Activated CD4-positive, alpha-beta T cell treated with anti-CD3 and anti-CD28 coated beads for 36 hours (primary cell): ENCODE measurements at regions not wholly inside any gene's neighbourhood (a gene's known extent, or its start where the extent isn't known, plus 50 kb on each side); places are given as distances from the start of the nearest gene placed in this dataset.
"Not testable (repeated sequence)": the region's sequence is repeated elsewhere in the genome, so short reads cannot be mapped to it uniquely, and the experiment has no call there.

Experiments
- ATAC-seq: fragments of 200-7000 bp; cut with Tn5 transposase; one replicate; pipeline ENCODE4 v1.10.0; 2021; ENCODE audit warnings: mild to moderate bottlenecking, moderate library complexity
- CTCF ChIA-PET: fragments of 350-600 bp; sonication (Branson Sonifier 250); formaldehyde crosslinking; loops from one replicate; lab custom pipeline; 2021; ENCODE audit warnings: antibody characterized with exemption; lab: Charles Lee
- POLR2A ChIA-PET: fragments of 350-600 bp; sonication (Branson Sonifier 250); formaldehyde crosslinking; loops from one replicate; lab custom pipeline; 2021; ENCODE audit warnings: antibody characterized with exemption, inconsistent platforms; lab: Charles Lee
- DNase-seq: peaks from one replicate; pipeline ENCODE4 v3.0.0-alpha.2; 2020
- H3K27ac Mint-ChIP-seq: one replicate; pipeline ENCODE4 v1.8.0; 2021; ENCODE audit warnings: mixed read lengths
- H3K27me3 Mint-ChIP-seq: one replicate; pipeline ENCODE4 v1.8.0; 2021; ENCODE audit warnings: mixed read lengths
- H3K36me3 Mint-ChIP-seq: one replicate; pipeline ENCODE4 v1.8.0; 2021; ENCODE audit warnings: low read depth, mixed read lengths
- H3K4me1 Mint-ChIP-seq: one replicate; pipeline ENCODE4 v1.8.0; 2021; ENCODE audit warnings: mixed read lengths
- H3K4me3 Mint-ChIP-seq: one replicate; pipeline ENCODE4 v1.8.0; 2021; ENCODE audit warnings: mild to moderate bottlenecking, moderate library complexity, mixed read lengths
- H3K9me3 Mint-ChIP-seq: one replicate; pipeline ENCODE4 v1.8.0; 2021; ENCODE audit warnings: low read depth, mixed read lengths
- intact Hi-C, 2 experiments: fragments of 100-400 bp; cut with DNase I in 1 of 2; cut with micrococcal nuclease in 1 of 2; formaldehyde crosslinking; loops; one replicate each; pipeline versions ENCODE4 v1.14.2 to v1.15.1; 2022 to 2024; cut with DNase I, micrococcal nuclease

DNA sequence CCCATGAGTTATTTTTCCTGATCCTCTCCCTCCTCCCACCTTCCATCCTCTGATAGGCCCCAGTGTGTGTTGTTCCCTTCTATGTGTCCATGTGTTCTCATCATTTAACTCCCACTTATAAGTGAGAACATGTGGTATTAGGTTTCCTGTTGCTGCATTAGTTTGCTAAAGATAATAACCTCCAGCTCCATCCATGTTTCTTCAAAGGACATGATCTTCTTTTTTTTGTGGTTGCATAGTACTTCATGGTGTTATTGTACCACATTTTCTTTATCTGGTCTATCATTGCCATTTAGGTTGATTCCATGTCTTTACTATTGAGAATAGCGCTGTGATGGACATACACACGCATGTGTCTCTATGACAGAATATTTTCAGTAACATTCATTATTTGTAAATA, 128.8 kb downstream of the ENC1 start:
- CTCF ChIA-PET: interaction anchor here (1.0 kb wide), 1 partner anchor 128 kb away, joined by 3 read pairs; no protein-coding TSS in a partner anchor
- intact Hi-C loops, POLR2A ChIA-PET, H3K4me1 Mint-ChIP-seq, H3K27me3 Mint-ChIP-seq, H3K27ac Mint-ChIP-seq, H3K9me3 Mint-ChIP-seq, ATAC-seq, DNase-seq, H3K36me3 Mint-ChIP-seq, H3K4me3 Mint-ChIP-seq: not testable (repeated sequence)

DNA sequence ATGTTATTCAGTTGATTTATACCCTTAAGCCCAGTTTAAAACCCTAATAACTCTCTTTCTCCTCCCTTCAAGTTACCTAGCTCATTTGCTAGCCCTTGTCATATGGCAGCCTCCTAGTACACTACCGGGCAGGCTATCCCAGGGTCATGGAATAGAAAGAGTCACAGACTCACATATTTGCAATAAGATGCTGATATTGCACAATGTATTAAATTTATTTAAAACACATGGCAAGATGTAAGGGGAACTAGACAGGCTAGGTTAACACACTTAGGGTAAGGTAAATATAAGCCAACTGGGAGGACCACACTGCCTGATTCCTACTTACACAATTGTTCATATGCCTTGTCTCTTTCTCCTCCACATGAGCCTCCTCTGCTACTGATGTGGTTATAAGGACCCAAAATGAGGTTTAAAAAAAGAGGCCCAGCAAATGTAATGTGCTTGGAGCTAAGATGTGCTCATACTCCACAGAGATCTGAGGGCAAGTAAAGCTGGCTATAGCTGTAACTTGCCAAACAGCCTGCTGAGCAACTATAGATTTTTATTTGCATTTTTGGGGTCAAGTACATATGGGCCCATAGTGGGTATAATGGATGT, 130.0 kb downstream of the ENC1 start:
- DNase-seq (no peak), ATAC-seq (no peak)
- Mint-ChIP-seq H3K36me3 (no peaks in the 10 kb centered on the region), H3K27ac (no peak overlapping the region), H3K4me1 (no peaks in the 10 kb centered on the region), H3K27me3 (no peaks in the 10 kb centered on the region), H3K4me3 (no peak overlapping the region), H3K9me3 (no peaks in the 10 kb centered on the region)
- CTCF ChIA-PET: interaction anchor here (1.0 kb wide), 3 partner anchors 11 to 129 kb away, joined by 3 read pairs; no protein-coding TSS in a partner anchor
- POLR2A ChIA-PET: no interaction called here
- intact Hi-C loops: no loop called here

DNA sequence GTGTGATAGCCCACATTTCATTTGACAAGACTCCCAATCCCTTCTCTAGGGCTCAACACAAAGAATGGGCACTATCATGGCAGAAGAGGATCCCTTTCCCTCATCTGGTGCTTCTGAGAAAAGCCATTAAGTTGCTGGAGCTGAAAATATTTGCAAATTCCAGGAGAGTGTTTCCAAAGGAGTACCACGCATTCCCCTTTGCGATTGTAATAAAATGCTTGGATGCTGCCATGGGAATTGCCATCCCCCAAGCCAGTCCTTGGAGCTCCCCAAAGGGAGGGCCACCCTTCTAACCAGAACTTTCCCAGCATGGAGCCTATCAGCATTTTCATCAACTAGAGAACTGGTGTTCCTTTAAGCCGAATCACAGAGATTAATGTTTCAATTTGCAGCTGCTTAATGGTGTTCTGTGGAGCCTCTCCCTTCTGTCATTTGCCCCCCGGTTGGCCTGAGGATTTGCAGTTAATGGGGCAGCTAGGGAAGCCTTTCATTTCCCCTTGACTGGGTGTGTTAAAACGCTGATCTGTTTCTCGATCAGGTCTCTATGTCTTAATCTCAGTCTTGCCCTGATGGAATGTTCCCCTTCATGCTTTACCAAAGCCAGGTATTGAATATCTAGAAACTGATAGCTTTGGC, 133.0 kb downstream of the ENC1 start:
- Mint-ChIP-seq H3K9me3 (no peaks in the 10 kb centered on the region), H3K36me3 (no peaks in the 10 kb centered on the region), H3K27me3 (no peaks in the 10 kb centered on the region), H3K4me1 (no peaks in the 10 kb centered on the region), H3K27ac (no peak overlapping the region), H3K4me3 (no peak overlapping the region)
- ChIA-PET CTCF (interaction anchor here (0.6 kb wide), 1 partner anchor 1020 kb away, joined by 3 read pairs; no protein-coding TSS in a partner anchor), POLR2A (no interaction called here)
- no peak for ATAC-seq
- intact Hi-C loops: no loop called here
- DNase-seq: no peak

DNA sequence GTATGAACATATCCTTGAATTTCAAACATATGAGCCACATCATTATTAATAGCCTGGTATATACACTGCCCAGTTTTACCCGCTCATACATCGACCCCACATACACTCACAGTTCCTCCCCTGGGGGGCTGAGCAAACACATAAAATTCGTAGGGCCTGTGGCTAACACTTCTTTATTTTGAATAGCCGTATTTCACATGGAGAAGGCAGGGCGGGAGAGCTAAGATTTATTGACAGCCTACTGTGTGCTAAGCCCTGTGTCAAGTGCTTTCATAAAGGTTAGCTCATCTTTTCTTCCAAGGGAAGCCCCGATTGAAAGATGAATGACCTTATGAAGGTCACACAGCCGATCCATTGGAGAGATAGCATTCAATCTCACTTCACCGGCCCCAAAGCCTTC, 134.4 kb downstream of the ENC1 start:
- no peaks in the 10 kb centered on the region for H3K27me3 Mint-ChIP-seq
- H3K4me1 Mint-ChIP-seq: no peaks in the 10 kb centered on the region
- ATAC-seq: no peak
- no peak overlapping the region for H3K27ac Mint-ChIP-seq
- intact Hi-C loops: no loop called here
- no peak overlapping the region for H3K4me3 Mint-ChIP-seq
- ChIA-PET POLR2A (no interaction called here), CTCF (no interaction called here)
- no peaks in the 10 kb centered on the region for H3K36me3 Mint-ChIP-seq
- H3K9me3 Mint-ChIP-seq: no peaks in the 10 kb centered on the region
- no peak for DNase-seq

DNA sequence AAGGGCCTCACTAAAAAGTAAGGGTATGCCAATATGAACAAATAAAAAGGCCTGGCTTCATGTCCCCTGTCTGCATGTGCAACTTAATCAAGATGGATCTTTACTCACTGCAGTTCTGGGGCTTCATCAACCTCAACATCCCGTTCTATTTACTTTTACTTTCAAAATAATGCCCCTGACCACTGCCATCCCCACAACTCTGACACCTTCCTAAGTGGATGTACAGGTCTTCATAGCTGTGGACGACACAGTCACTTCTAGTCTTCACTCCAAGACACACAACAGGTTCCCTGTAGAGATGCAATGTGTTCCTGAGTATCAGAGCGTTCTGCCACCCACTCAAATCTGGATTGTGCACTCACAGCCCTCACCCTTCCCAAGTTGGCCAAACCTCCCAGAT, 136.1 kb downstream of the ENC1 start:
- H3K9me3 Mint-ChIP-seq: no peaks in the 10 kb centered on the region
- H3K27me3 Mint-ChIP-seq: no peaks in the 10 kb centered on the region
- intact Hi-C loops: no loop called here
- DNase-seq (no peak), ATAC-seq (no peak)
- ChIA-PET POLR2A (no interaction called here), CTCF (no interaction called here)
- H3K36me3 Mint-ChIP-seq: no peaks in the 10 kb centered on the region
- no peak overlapping the region for H3K27ac Mint-ChIP-seq
- H3K4me3 Mint-ChIP-seq: no peak overlapping the region
- H3K4me1 Mint-ChIP-seq: no peaks in the 10 kb centered on the region

DNA sequence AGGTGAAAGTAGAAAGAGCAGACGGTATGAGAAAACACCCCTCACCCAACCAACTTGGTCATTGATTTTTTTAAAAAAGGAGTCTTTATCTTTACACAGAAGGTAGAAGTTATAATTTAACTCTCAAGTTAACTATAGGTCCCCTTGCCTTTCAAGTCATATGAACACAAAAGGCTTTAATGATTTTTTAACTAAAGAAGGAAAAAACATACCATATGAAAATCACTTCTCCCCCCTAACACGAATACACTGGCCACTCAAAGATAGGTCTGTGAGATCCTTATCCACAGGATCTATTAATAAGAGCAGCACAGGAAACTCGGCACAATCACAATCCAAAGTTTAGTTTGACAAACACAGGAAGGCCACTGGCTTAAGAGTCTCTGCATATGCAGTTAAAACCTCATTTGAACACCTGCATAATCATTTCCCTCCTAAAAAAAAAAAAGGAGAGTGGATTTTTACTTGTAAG, 138.0 kb downstream of the ENC1 start:
- H3K9me3 Mint-ChIP-seq: no peaks in the 10 kb centered on the region
- no peak for DNase-seq
- H3K27me3 Mint-ChIP-seq: peaks cover 2% of the 10 kb centered on the region
- intact Hi-C loops: no loop called here
- H3K36me3 Mint-ChIP-seq: no peaks in the 10 kb centered on the region
- CTCF ChIA-PET: no interaction called here
- H3K4me3 Mint-ChIP-seq: no peak overlapping the region
- ATAC-seq: no peak
- POLR2A ChIA-PET: no interaction called here
- H3K4me1 Mint-ChIP-seq: no peaks in the 10 kb centered on the region
- H3K27ac Mint-ChIP-seq: no peak overlapping the region

DNA sequence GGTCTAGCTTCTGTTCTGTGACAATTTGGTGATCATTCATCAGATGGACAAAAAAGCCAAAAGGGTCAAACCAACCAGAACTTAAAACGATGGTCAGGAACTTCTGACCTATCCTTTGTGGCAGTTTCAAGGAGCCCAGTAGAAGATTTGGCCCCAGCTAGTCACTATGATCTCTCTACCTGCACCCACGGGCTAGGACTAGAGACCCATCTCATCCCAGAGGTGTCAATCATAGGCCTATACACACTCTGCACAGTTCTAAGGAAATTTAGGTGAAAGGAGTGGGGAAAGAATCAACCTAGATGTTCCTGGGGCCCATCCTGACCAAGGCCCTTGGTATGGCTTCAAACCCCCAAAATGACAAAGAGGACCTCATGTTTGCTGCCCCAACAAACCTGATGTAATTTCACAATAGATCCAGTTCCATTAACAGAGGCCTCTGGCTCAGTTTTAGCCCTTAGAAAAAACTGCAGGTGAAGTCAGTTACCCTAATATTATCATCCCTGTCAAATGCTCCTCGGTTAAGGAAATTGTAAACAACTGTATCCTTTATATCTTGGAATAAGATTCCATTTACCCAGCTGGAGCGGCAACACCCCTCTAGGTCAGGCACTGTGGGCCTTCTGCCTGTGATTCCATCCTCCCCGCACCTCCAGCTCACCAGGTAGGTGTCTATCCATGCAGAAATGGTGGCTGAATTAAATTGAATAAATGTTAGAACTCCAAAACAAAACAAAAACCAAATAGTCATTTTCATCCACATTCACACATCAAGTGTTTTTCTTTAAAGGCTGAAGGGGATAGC, 138.7 kb downstream of the ENC1 start:
- H3K4me3 Mint-ChIP-seq: no peak overlapping the region
- intact Hi-C loops: no loop called here
- ATAC-seq: no peak
- no peak for DNase-seq
- no peak overlapping the region for H3K27ac Mint-ChIP-seq
- H3K27me3 Mint-ChIP-seq: peaks cover 2% of the 10 kb centered on the region
- ChIA-PET CTCF (no interaction called here), POLR2A (no interaction called here)
- H3K9me3 Mint-ChIP-seq: no peaks in the 10 kb centered on the region
- no peaks in the 10 kb centered on the region for H3K36me3 Mint-ChIP-seq
- no peaks in the 10 kb centered on the region for H3K4me1 Mint-ChIP-seq

DNA sequence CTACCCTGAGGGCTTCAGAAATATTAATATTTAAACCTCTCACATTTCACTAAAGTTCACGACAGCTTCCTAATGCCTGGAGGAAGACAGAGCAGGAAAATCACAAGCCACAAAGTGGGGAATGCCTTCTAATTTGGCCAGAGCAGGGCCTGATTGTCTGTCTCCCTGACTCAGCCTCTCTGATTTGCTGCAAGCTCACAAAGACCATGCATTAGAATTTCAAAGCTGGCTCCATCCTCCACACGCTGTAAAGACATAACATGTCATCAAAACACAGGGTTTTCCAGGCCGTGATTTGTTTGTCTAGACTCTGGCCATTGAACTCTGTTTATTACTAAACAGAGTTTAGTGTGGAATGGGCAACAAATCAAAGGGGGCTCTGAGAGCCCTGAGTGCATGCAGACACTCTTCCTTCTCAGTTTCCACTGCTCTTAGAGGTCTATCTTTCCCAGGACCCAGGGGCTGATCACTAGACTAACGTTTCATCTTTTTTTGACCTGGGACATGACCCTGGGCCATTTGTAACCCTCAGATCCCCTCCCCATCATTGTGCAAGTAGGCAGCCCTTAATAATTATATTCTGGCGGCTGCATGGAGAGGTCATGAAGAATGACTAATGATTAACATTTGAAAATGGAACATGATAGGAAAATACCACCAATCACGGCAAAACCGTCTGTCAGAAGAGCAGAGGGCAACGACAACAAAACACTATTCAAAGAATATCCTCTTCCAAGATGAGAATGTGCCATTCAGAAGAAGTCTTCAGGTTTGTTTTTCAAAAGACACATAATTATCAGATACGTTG, 140.2 kb downstream of the ENC1 start:
- ATAC-seq (no peak), DNase-seq (no peak)
- H3K27me3 Mint-ChIP-seq: peaks cover 2% of the 10 kb centered on the region
- H3K9me3 Mint-ChIP-seq: no peaks in the 10 kb centered on the region
- H3K4me3 Mint-ChIP-seq: no peak overlapping the region
- no peaks in the 10 kb centered on the region for H3K36me3 Mint-ChIP-seq
- no peaks in the 10 kb centered on the region for H3K4me1 Mint-ChIP-seq
- ChIA-PET CTCF (no interaction called here), POLR2A (no interaction called here)
- intact Hi-C loops: no loop called here
- no peak overlapping the region for H3K27ac Mint-ChIP-seq

DNA sequence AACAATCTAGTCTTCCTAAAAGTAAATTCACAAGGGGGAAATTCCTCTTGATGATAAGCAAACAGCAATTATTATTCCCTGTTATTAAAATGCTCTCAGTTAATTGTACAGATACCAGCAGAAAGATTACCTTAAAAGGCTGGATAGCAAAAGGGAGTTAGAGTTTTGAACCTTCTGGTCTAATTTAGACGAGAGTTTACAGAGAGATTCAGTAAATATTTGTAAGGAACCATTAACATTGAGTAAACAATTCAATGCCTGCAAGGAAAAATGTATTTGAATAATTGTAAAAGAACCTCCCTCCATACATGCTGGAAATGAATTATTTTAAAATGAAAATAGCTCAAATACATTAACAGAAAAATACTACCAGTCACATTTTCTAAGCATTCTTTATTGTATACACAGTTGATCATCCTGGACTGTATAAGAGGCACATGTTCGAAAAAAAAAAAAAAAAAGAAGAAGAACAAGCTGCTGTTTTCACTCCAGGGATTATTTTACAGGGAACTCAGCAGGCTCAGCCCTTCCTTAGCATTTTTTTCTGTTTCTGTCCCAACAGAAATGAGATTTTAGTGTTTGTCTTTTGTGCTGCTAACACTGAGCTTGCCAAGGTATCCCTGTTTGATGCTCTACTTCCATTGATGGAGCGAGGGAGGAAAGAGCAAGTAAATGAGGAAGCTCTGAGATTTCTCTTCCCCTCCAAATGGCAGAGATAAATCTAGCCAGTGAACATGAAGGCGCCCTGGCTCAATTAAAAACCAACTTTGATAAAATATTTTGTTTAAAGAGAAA, 141.1 kb downstream of the ENC1 start:
- ATAC-seq: no peak
- no peaks in the 10 kb centered on the region for H3K9me3 Mint-ChIP-seq

DNA sequence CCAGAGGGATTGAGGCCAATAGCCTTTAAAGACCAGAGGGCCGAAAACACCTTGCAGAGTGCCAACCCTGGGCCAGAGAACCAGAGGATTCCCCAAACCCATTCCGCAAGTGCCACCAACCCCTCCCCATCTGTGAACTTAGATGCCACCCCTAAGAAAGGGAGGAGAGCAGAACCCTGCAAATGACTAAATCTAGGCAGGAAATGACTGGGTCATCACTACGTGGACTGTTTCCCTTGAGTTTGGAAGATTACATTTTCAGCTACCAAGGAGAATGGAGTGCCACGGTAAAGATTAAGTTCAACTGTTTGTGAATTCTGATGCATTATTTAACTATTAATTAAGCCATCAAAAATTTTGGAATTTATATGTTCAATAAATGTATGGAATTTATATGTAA, 142.8 kb downstream of the ENC1 start:
- DNase-seq (no peak), ATAC-seq (no peak)
- CTCF ChIA-PET: interaction anchor here (0.9 kb wide), 1 partner anchor 16 kb away, joined by 3 read pairs; no protein-coding TSS in a partner anchor
- Mint-ChIP-seq H3K9me3 (no peaks in the 10 kb centered on the region), H3K27ac (no peak overlapping the region), H3K4me3 (no peak overlapping the region), H3K4me1 (no peaks in the 10 kb centered on the region), H3K27me3 (peaks cover 4% of the 10 kb centered on the region), H3K36me3 (no peaks in the 10 kb centered on the region)
- POLR2A ChIA-PET: no interaction called here
- intact Hi-C loops: no loop called here

More for the DNA sequence above, 141.1 kb downstream of the ENC1 start:
- H3K27ac Mint-ChIP-seq: no peak overlapping the region
- peaks cover 2% of the 10 kb centered on the region for H3K27me3 Mint-ChIP-seq
- H3K36me3 Mint-ChIP-seq: no peaks in the 10 kb centered on the region
- intact Hi-C loops: no loop called here
- POLR2A ChIA-PET: no interaction called here
- H3K4me1 Mint-ChIP-seq: no peaks in the 10 kb centered on the region
- H3K4me3 Mint-ChIP-seq: no peak overlapping the region
- no peak for DNase-seq
- CTCF ChIA-PET: no interaction called here
